C4-2B (cell line): ENCODE measurements at regions not wholly inside any gene's neighbourhood (a gene's known extent, or its start where the extent isn't known, plus 50 kb on each side); places are given as distances from the start of the nearest gene placed in this dataset.

Experiments used
- ZFX ChIP-seq: fragments of 450-650 bp; IDR thresholded peaks from 2 replicates; pipeline ENCODE4 v1.6.1; 2017
- TF ChIP-seq, protein P1 (sequence below): fragments of 450-650 bp; conservative IDR thresholded peaks from 2 replicates; pipeline ENCODE4 v1.5.1; 2017; ENCODE audit warnings: mild to moderate bottlenecking

- TF ChIP-seq, protein P1, sequence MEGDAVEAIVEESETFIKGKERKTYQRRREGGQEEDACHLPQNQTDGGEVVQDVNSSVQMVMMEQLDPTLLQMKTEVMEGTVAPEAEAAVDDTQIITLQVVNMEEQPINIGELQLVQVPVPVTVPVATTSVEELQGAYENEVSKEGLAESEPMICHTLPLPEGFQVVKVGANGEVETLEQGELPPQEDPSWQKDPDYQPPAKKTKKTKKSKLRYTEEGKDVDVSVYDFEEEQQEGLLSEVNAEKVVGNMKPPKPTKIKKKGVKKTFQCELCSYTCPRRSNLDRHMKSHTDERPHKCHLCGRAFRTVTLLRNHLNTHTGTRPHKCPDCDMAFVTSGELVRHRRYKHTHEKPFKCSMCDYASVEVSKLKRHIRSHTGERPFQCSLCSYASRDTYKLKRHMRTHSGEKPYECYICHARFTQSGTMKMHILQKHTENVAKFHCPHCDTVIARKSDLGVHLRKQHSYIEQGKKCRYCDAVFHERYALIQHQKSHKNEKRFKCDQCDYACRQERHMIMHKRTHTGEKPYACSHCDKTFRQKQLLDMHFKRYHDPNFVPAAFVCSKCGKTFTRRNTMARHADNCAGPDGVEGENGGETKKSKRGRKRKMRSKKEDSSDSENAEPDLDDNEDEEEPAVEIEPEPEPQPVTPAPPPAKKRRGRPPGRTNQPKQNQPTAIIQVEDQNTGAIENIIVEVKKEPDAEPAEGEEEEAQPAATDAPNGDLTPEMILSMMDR, result no peak
- TF ChIP-seq ZFX, result no peak
Measured at GRCh38 chr9:87359264-87359663, 138.4 kb upstream of the DAPK1 start.
